Lower lobe of right lung (tissue), 2 donors: ENCODE measurements at regions not wholly inside any gene's neighbourhood (a gene's known extent, or its start where the extent isn't known, plus 50 kb on each side); places are given as distances from the start of the nearest gene placed in this dataset.

Experiments used
- ATAC-seq, 2 donors: fragments of 200-7000 bp; cut with Tn5 transposase; one replicate each; pipeline ENCODE4 v1.9.1; 2020 to 2022; ENCODE audit warnings: mild to moderate bottlenecking in 2 of 2, moderate library complexity in 2 of 2
- DNase-seq: peaks from one replicate; pipeline ENCODE4 v3.0.0-alpha.2; 2020
- H3K27ac ChIP-seq: fragments of 200-600 bp; one replicate; pipeline ENCODE4 v1.8.0; 2022
- H3K27me3 ChIP-seq: fragments of 200-600 bp; one replicate; pipeline ENCODE4 v1.8.0; 2022; ENCODE audit warnings: low read depth
- H3K36me3 ChIP-seq: fragments of 200-600 bp; one replicate; pipeline ENCODE4 v1.8.0; 2022; ENCODE audit warnings: mild to moderate bottlenecking
- H3K4me1 ChIP-seq: fragments of 200-600 bp; one replicate; pipeline ENCODE4 v1.8.0; 2022
- H3K4me3 ChIP-seq: fragments of 200-600 bp; one replicate; pipeline ENCODE4 v1.8.0; 2022; ENCODE audit warnings: mild to moderate bottlenecking
- H3K9me3 ChIP-seq: fragments of 200-600 bp; one replicate; pipeline ENCODE4 v1.8.0; 2022
- intact Hi-C: fragments of 100-400 bp; cut with DNase I; formaldehyde crosslinking; loops from one replicate; pipeline ENCODE4 v1.11.0; 2022
- TF ChIP-seq, protein P1 (sequence below): fragments of 200-600 bp; IDR thresholded peaks from one replicate; pipeline ENCODE4 v1.8.0; 2022; ENCODE audit warnings: antibody characterized with exemption, mild to moderate bottlenecking
- donor health status: DM: no; HTN: yes; CAD: no; lungs with severe emphysema.

DNA sequence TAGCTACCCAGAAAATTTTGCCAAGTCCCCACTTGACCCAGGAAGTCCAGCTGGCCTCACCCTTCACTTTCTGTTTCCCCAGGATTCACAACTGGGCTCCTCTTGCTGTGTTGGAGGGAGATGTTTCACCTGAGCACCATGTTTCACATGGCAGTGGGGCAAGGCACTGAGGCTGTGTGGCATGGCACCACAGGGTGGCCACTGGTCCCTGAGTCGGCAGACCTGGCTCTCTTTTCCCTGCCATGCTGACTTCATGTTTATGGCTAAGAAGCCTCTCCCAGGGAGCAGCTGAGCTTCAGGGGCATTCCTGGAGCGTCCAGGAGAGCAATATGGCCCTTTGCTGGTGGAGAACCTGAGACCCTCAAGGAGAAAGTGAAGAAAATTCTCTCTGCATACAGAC is 266.9 kb downstream of the RPS24 start:
- no peak overlapping the region for H3K27ac ChIP-seq
- TF ChIP-seq, protein P1, sequence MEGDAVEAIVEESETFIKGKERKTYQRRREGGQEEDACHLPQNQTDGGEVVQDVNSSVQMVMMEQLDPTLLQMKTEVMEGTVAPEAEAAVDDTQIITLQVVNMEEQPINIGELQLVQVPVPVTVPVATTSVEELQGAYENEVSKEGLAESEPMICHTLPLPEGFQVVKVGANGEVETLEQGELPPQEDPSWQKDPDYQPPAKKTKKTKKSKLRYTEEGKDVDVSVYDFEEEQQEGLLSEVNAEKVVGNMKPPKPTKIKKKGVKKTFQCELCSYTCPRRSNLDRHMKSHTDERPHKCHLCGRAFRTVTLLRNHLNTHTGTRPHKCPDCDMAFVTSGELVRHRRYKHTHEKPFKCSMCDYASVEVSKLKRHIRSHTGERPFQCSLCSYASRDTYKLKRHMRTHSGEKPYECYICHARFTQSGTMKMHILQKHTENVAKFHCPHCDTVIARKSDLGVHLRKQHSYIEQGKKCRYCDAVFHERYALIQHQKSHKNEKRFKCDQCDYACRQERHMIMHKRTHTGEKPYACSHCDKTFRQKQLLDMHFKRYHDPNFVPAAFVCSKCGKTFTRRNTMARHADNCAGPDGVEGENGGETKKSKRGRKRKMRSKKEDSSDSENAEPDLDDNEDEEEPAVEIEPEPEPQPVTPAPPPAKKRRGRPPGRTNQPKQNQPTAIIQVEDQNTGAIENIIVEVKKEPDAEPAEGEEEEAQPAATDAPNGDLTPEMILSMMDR: no peak
- intact Hi-C loops: no loop called here

DNA sequence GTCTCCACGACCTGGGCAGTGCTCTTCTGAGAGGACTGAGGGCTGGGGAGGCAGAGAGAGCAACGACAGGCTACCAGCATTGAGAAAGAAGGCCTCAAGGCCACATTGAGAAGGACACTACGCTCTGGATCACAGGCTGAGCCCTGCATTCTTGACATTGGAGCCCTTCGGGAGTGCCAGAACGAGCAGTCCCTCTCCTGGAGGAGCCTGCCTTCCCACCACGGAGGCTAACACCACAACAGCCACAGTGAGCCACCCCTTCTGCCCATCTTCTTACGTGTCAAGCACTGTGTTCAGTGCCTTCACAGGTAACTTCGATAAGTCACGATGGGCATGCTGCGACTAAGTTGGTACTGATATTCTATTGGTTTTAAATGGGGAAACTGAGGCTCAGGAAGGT is 267.8 kb downstream of the RPS24 start:
- TF ChIP-seq, protein P1: no peak
- intact Hi-C loops: no loop called here
- ATAC-seq (no peak), DNase-seq (no peak)
- Histone ChIP-seq H3K4me3 (no peak overlapping the region), H3K27ac (no peak overlapping the region), H3K9me3 (no peaks in the 10 kb centered on the region), H3K36me3 (no peaks in the 10 kb centered on the region), H3K4me1 (peaks cover 17% of the 10 kb centered on the region), H3K27me3 (no peaks in the 10 kb centered on the region)

More for the DNA sequence above, 266.9 kb downstream of the RPS24 start:
- no peak for ATAC-seq
- Histone ChIP-seq H3K27me3 (no peaks in the 10 kb centered on the region), H3K4me3 (no peak overlapping the region), H3K36me3 (no peaks in the 10 kb centered on the region), H3K9me3 (no peaks in the 10 kb centered on the region), H3K4me1 (peaks cover 17% of the 10 kb centered on the region)
- DNase-seq: no peak

DNA sequence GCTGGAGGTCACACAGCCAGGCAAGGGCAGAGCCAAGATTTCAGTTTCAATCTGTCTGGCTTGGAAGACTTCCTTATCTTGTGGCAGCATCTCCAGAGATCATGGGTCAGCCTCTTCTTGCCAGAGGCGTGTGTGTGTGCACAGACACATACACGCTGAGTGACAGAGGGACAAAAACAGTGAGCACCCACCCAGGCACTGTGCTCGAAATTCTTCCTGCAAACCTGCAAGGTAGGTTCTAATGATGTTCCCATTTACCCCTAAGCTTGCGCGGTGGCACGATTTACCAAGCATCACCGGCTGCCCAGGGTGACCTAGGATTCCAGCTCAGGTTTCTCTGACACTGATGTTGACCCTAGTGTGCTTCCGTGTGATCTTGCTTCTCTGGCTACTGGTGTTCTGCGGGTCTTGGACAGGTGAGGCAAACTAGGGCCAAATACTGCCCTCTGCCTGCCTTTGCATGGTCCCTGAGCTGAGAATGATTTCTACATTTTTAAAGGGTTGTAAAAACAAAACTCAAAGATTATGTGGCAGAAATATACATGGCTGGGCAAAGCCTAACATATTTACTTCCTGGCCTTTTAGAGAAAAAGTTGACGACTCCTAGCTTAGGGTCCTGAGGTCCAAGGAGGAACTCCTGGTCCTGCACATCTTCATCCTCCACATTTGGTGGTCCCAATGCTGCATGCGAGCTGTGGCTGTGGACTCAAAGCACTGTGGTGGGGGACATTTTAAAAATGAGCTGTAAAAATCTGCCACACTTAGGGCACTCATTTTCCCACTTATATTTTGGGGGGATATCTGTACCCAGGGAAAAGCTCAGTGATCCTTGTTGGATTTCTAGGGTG is 268.5 kb downstream of the RPS24 start:
- peak overlapping the region; percentile 68 for H3K4me3 ChIP-seq
- no peaks in the 10 kb centered on the region for H3K27me3 ChIP-seq

DNA sequence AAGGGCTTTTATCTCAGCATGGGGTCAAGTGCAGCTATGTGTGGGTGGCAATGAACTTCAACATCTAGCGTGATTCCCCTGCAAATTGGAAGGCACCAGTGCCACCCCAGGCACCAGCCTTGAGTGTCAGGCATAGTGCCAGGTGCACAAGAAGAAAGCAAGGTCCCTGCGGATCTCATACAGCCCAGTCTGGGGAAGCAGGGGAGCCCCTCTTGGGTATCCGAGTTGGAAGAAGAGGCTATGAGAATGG is 269.0 kb downstream of the RPS24 start:
- Histone ChIP-seq H3K27ac (peak overlapping the region; percentile 90), H3K27me3 (no peaks in the 10 kb centered on the region), H3K4me1 (peaks cover 17% of the 10 kb centered on the region), H3K9me3 (no peaks in the 10 kb centered on the region), H3K36me3 (no peaks in the 10 kb centered on the region), H3K4me3 (peak overlapping the region; percentile 68)
- intact Hi-C loops: no loop called here
- DNase-seq (no peak), ATAC-seq (no peak)
- TF ChIP-seq, protein P1: no peak

More for the DNA sequence above, 268.5 kb downstream of the RPS24 start:
- peaks cover 17% of the 10 kb centered on the region for H3K4me1 ChIP-seq
- H3K9me3 ChIP-seq: no peaks in the 10 kb centered on the region
- intact Hi-C loops: no loop called here
- peak overlapping the region; percentile 90 for H3K27ac ChIP-seq
- no peak for ATAC-seq
- no peak for DNase-seq
- no peaks in the 10 kb centered on the region for H3K36me3 ChIP-seq
- TF ChIP-seq, protein P1: no peak

DNA sequence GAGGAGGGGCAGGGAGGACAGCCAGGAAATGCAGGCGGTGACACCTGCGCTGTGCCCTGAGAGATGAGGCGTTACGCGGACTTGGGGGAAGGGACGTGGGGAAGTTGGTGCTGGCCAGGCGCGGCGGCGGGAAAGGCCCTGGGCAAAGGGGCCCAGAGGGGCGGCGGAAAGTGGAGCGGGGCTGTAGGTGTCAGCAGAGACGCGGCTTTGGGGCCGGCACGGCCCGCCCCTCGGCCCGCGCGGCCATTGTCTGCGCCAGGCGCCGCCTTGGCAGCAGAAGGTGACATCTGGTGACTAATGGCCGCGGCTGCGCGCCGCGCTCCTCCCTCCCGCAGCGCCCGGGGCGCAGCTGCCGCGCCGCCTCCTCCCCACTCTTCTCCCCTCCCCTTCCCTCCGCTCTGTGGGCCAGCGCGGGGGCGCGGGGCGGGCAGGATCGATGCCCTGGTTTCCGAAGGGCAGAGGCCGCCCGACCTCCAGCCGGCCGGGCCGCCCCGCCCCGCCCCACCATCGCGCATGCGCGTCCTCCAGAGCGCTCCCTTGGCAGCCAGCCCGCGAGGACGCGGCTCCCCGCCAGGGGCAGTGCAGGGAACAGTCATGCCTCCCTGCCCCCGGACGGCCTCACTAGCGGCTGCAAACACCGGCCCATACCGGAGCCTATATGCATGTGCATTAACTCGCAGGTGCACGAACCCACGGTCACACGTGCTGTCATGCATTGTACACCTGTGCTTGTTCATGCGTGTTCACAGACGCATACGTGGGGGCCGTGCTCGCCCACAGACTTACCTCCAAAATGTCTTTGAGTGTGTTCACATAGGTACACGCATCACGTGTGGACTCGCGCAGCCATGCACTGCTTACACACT is 269.6 kb downstream of the RPS24 start:
- H3K36me3 ChIP-seq: no peaks in the 10 kb centered on the region
- H3K4me3 ChIP-seq: peak overlapping the region; percentile 68
- DNase-seq: peak; percentile 96
- TF ChIP-seq, protein P1: peak; percentile 73
- H3K27me3 ChIP-seq: no peaks in the 10 kb centered on the region
- no peaks in the 10 kb centered on the region for H3K9me3 ChIP-seq
- peaks cover 17% of the 10 kb centered on the region for H3K4me1 ChIP-seq
- intact Hi-C loops: no loop called here
- peak overlapping the region; percentile 90 for H3K27ac ChIP-seq
- peak; percentile 99 for ATAC-seq
